ENCODE measurements at regions not wholly inside any gene's neighbourhood (a gene's known extent, or its start where the extent isn't known, plus 50 kb on each side); places are given as distances from the start of the nearest gene placed in this dataset.

DNA sequence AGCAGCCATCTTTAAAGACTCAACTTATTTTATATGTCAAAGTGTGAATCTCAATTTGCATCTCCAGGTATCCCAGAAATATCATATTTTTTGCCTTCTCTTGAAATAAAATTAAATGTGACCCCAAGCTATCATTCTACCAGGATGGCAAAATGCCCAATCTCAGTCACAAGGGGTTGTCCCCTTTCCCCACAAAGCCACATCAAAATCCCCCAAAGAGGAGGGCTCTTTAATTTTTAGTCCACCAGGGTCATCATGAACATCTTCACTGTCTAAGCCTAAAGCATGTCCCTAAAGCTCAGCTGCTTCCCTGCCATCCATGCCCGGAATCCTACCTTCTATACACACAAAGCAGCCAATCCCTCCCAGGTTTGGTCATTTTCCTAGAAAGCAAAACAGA lies 670.5 kb upstream of the KLF4 start:
- FAIRE-seq (no peak), DNase-seq (ENCODE audit: low read depth, low spot score) (no peak)
- TF ChIP-seq, protein P1, sequence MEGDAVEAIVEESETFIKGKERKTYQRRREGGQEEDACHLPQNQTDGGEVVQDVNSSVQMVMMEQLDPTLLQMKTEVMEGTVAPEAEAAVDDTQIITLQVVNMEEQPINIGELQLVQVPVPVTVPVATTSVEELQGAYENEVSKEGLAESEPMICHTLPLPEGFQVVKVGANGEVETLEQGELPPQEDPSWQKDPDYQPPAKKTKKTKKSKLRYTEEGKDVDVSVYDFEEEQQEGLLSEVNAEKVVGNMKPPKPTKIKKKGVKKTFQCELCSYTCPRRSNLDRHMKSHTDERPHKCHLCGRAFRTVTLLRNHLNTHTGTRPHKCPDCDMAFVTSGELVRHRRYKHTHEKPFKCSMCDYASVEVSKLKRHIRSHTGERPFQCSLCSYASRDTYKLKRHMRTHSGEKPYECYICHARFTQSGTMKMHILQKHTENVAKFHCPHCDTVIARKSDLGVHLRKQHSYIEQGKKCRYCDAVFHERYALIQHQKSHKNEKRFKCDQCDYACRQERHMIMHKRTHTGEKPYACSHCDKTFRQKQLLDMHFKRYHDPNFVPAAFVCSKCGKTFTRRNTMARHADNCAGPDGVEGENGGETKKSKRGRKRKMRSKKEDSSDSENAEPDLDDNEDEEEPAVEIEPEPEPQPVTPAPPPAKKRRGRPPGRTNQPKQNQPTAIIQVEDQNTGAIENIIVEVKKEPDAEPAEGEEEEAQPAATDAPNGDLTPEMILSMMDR (optimal IDR thresholded peaks at IDR 0.05 in 1 of 3, IDR thresholded peaks at IDR 0.05 in 1 of 3, conservative IDR thresholded peaks at IDR 0.05 in 1 of 3; ENCODE audit: extremely low read depth in 1 of 3, insufficient read depth in 2 of 3, low read length in 3 of 3) = no peak
- no peak for TF ChIP-seq EZH2 (IDR thresholded peaks at IDR 0.05; ENCODE audit: low read length)
- Histone ChIP-seq H3K9me1 (ENCODE audit: control insufficient read depth, extremely low read depth, insufficient read depth, low read length) (no peaks in the 10 kb centered on the region), H3K79me2 (ENCODE audit: control insufficient read depth, insufficient read depth, low read length) (no peaks in the 10 kb centered on the region), H3K27ac (ENCODE audit: control insufficient read depth, insufficient read depth, low read length) (no peak overlapping the region), H3K4me2 (ENCODE audit: control insufficient read depth, extremely low read depth, insufficient read depth, low read depth, low read length) (no peak overlapping the region), H3K9ac (ENCODE audit: control insufficient read depth, extremely low read depth, insufficient read depth, low read length) (no peak overlapping the region), H3K4me1 (ENCODE audit: control insufficient read depth, extremely low read depth, insufficient read depth, low read length) (peaks cover 16% of the 10 kb centered on the region), H3K4me3 (ENCODE audit: control insufficient read depth in 2 of 3, extremely low read depth in 1 of 3, insufficient read depth in 2 of 3, low read depth in 1 of 3, low read length in 3 of 3) (no peak overlapping the region), H3K27me3 (ENCODE audit: control insufficient read depth, extremely low read depth, insufficient read depth, low read length) (no peaks in the 10 kb centered on the region), H2AFZ (ENCODE audit: control insufficient read depth, low read length) (no peak overlapping the region), H3K9me3 (ENCODE audit: control insufficient read depth, low read depth, low read length) (no peaks in the 10 kb centered on the region), H3K36me3 (ENCODE audit: control insufficient read depth in 2 of 2, extremely low read depth in 1 of 2, insufficient read depth in 2 of 2, low read length in 2 of 2) (no peaks in the 10 kb centered on the region), H4K20me1 (ENCODE audit: control insufficient read depth, extremely low read depth, insufficient read depth, low read length) (no peaks in the 10 kb centered on the region)
- dilution Hi-C loops (cut with MboI; ENCODE audit: extremely low pct_ligation_motif_present, low sequenced_read_pairs) = no loop called here

DNA sequence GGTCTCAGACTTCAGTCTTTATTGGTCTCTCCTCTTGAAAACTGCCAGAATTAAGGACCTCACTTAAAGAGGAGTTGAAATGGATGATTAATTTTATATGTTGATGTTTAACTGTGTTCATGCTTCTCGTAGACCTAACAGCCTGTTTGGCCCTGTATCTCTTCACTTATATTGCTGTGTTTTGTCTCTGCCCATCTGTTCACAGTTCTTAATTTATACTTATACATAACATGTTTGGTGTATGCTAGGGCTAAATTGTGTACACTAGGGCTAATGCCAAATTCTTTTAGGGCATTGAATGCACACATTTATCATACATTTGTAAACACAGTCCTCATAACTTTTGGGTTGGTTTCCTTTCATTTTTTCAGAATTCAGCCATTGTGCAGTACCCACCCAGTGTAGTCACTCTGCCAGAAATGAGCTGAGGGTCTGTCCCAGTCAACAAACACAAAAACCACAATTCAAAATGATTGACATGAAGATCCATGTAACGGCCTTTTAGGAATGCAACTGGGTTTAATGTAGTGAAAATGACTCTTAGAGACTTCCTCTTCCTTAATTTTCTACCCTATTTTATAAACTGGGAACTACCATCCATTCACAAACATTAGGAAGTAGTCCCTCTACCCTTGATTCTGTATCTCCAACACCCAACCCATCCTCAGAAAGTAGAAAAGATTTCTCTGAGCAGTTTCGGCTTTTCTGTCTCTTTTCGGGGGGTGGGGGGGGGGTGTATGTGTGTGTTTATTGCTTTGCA lies 668.8 kb upstream of the KLF4 start:
- DNase-seq (ENCODE audit: low read depth, low spot score) (no peak), FAIRE-seq (no peak)
- Histone ChIP-seq H3K4me2 (ENCODE audit: control insufficient read depth, extremely low read depth, insufficient read depth, low read depth, low read length) (no peak overlapping the region), H3K36me3 (ENCODE audit: control insufficient read depth in 2 of 2, extremely low read depth in 1 of 2, insufficient read depth in 2 of 2, low read length in 2 of 2) (no peaks in the 10 kb centered on the region), H3K9me1 (ENCODE audit: control insufficient read depth, extremely low read depth, insufficient read depth, low read length) (no peaks in the 10 kb centered on the region), H3K79me2 (ENCODE audit: control insufficient read depth, insufficient read depth, low read length) (no peaks in the 10 kb centered on the region), H3K27me3 (ENCODE audit: control insufficient read depth, extremely low read depth, insufficient read depth, low read length) (no peaks in the 10 kb centered on the region), H2AFZ (ENCODE audit: control insufficient read depth, low read length) (no peak overlapping the region), H4K20me1 (ENCODE audit: control insufficient read depth, extremely low read depth, insufficient read depth, low read length) (no peaks in the 10 kb centered on the region), H3K4me1 (ENCODE audit: control insufficient read depth, extremely low read depth, insufficient read depth, low read length) (peaks cover 12% of the 10 kb centered on the region), H3K27ac (ENCODE audit: control insufficient read depth, insufficient read depth, low read length) (no peak overlapping the region), H3K4me3 (ENCODE audit: control insufficient read depth in 2 of 3, extremely low read depth in 1 of 3, insufficient read depth in 2 of 3, low read depth in 1 of 3, low read length in 3 of 3) (no peak overlapping the region), H3K9me3 (ENCODE audit: control insufficient read depth, low read depth, low read length) (no peaks in the 10 kb centered on the region), H3K9ac (ENCODE audit: control insufficient read depth, extremely low read depth, insufficient read depth, low read length) (no peak overlapping the region)
- TF ChIP-seq, protein P1 (optimal IDR thresholded peaks at IDR 0.05 in 1 of 3, IDR thresholded peaks at IDR 0.05 in 1 of 3, conservative IDR thresholded peaks at IDR 0.05 in 1 of 3; ENCODE audit: extremely low read depth in 1 of 3, insufficient read depth in 2 of 3, low read length in 3 of 3) = no peak
- TF ChIP-seq EZH2 (IDR thresholded peaks at IDR 0.05; ENCODE audit: low read length) = no peak
- dilution Hi-C loops (cut with MboI; ENCODE audit: extremely low pct_ligation_motif_present, low sequenced_read_pairs) = no loop called here

Measured in keratinocyte (primary cell).